GM23338 (cell line): ENCODE measurements at regions not wholly inside any gene's neighbourhood (a gene's known extent, or its start where the extent isn't known, plus 50 kb on each side); places are given as distances from the start of the nearest gene placed in this dataset.

Source experiments
- ATAC-seq: fragments of 200-7000 bp; cut with Tn5 transposase; 3 replicates; pipeline ENCODE4 v1.9.1; 2020
- DNase-seq: peaks from one replicate; pipeline ENCODE4 v3.0.0-alpha.2; 2015; ENCODE audit warnings: low spot score
- H2AFZ ChIP-seq: fragments of 200-600 bp; sonication (generic); 2 replicates; pipeline ENCODE4 v1.8.0; 2016; ENCODE audit warnings: antibody characterized with exemption, mild to moderate bottlenecking, moderate library complexity
- H3F3A ChIP-seq: fragments of 200-600 bp; sonication (generic); replicated peaks from 2 replicates; pipeline ENCODE4 v1.8.0; 2017; ENCODE audit warnings: antibody characterized with exemption, mixed run types, low read depth
- H3K27ac ChIP-seq: fragments of 200-600 bp; sonication (generic); 2 replicates; pipeline ENCODE4 v1.6.1; 2016; ENCODE audit warnings: low read depth
- H3K27me3 ChIP-seq: fragments of 200-600 bp; sonication (generic); 2 replicates; pipeline ENCODE4 v1.8.0; 2016; ENCODE audit warnings: mild to moderate bottlenecking, mixed run types, moderate library complexity; ENCODE audit not compliant: insufficient read depth
- H3K36me3 ChIP-seq: fragments of 200-600 bp; sonication (generic); 2 replicates; pipeline ENCODE4 v1.8.0; 2016; ENCODE audit warnings: mild to moderate bottlenecking; ENCODE audit not compliant: insufficient read depth
- H3K4me1 ChIP-seq: fragments of 200-600 bp; sonication (generic); 2 replicates; pipeline ENCODE4 v1.8.0; 2016; ENCODE audit warnings: mild to moderate bottlenecking, moderate library complexity; ENCODE audit not compliant: insufficient read depth
- H3K4me2 ChIP-seq: fragments of 200-600 bp; sonication (generic); 2 replicates; pipeline ENCODE4 v1.7.1; 2017; ENCODE audit warnings: mixed run types
- H3K4me3 ChIP-seq: fragments of 200-600 bp; sonication (generic); 2 replicates; pipeline ENCODE4 v1.6.1; 2016; ENCODE audit warnings: mixed run types
- H3K79me2 ChIP-seq: fragments of 200-600 bp; sonication (generic); replicated peaks from 2 replicates; pipeline ENCODE4 v1.8.0; 2017; ENCODE audit warnings: mild to moderate bottlenecking; ENCODE audit not compliant: insufficient read depth
- H3K9me2 ChIP-seq: fragments of 200-600 bp; sonication (generic); 2 replicates; pipeline ENCODE4 v1.8.0; 2017; ENCODE audit not compliant: insufficient read depth
- H4K20me1 ChIP-seq: fragments of 200-600 bp; sonication (generic); replicated peaks from 2 replicates; pipeline ENCODE4 v1.8.0; 2017; ENCODE audit warnings: mild to moderate bottlenecking; ENCODE audit not compliant: insufficient read depth
- H3K27ac Mint-ChIP-seq: 2 replicates; pipeline ENCODE4 v1.8.0; 2020; ENCODE audit warnings: inconsistent platforms, mild to moderate bottlenecking, moderate library complexity, mixed read lengths
- H3K27me3 Mint-ChIP-seq: 3 replicates; pipeline ENCODE4 v1.8.0; 2022; ENCODE audit warnings: low read depth, mild to moderate bottlenecking, moderate library complexity, mixed read lengths, inconsistent platforms; ENCODE audit not compliant: insufficient read depth, poor library complexity
- H3K36me3 Mint-ChIP-seq: 3 replicates; pipeline ENCODE4 v1.8.0; 2021; ENCODE audit warnings: low read depth, mild to moderate bottlenecking, inconsistent platforms, moderate library complexity, mixed read lengths
- H3K4me1 Mint-ChIP-seq: 3 replicates; pipeline ENCODE4 v1.8.0; 2020; ENCODE audit warnings: mild to moderate bottlenecking, inconsistent platforms, mixed read lengths
- H3K4me3 Mint-ChIP-seq: 3 replicates; pipeline ENCODE4 v1.8.0; 2021; ENCODE audit warnings: moderate library complexity, mild to moderate bottlenecking, inconsistent platforms, mixed read lengths
- H3K9me3 Mint-ChIP-seq: 3 replicates; pipeline ENCODE4 v1.8.0; 2020; ENCODE audit warnings: moderate library complexity, mild to moderate bottlenecking, inconsistent platforms, mixed read lengths
- CREB1 ChIP-seq: fragments of 250-450 bp; sonication (Bioruptor Pico); IDR thresholded peaks from 2 replicates; pipeline ENCODE4 v1.5.0; 2020; ENCODE audit warnings: low read depth, mild to moderate bottlenecking, moderate library complexity
- EZH2 ChIP-seq: fragments of 200-600 bp; sonication (generic); IDR thresholded peaks from one replicate; pipeline ENCODE4 v1.8.0; 2017; ENCODE audit warnings: antibody characterized with exemption, mild to moderate bottlenecking, low read depth; ENCODE audit not compliant: unreplicated experiment
- EZH2phosphoT487 ChIP-seq: fragments of 200-600 bp; sonication (generic); IDR thresholded peaks from one replicate; pipeline ENCODE4 v1.8.1; 2018; ENCODE audit warnings: antibody characterized with exemption; ENCODE audit not compliant: unreplicated experiment
- JUNB ChIP-seq: IDR thresholded peaks from one replicate; pipeline ENCODE4 v1.6.1; 2016; ENCODE audit warnings: antibody characterized with exemption; ENCODE audit not compliant: unreplicated experiment
- NANOG ChIP-seq: IDR thresholded peaks from 2 replicates; pipeline ENCODE4 v1.6.1; 2016; ENCODE audit warnings: antibody characterized with exemption, borderline replicate concordance
- POLR2AphosphoS5 ChIP-seq: IDR thresholded peaks from 2 replicates; pipeline ENCODE4 v1.6.1; 2016; ENCODE audit warnings: antibody characterized with exemption, low read depth
- STAT1 ChIP-seq: IDR thresholded peaks from one replicate; pipeline ENCODE4 v1.6.1; 2016; ENCODE audit warnings: antibody characterized with exemption; ENCODE audit not compliant: unreplicated experiment
- ZNF114 ChIP-seq: fragments of 250-450 bp; sonication (Bioruptor Pico); IDR thresholded peaks from 2 replicates; pipeline ENCODE4 v1.5.0; 2020; ENCODE audit warnings: mild to moderate bottlenecking, moderate library complexity
- ZNF331 ChIP-seq: fragments of 250-450 bp; sonication (Bioruptor Pico); IDR thresholded peaks from 2 replicates; pipeline ENCODE4 v1.5.0; 2020; ENCODE audit warnings: low read depth, mild to moderate bottlenecking, moderate library complexity
- TF ChIP-seq, protein P1 (sequence below), 2 experiments: fragments of 200-600 bp in 1 of 2; sonication (generic) in 1 of 2; conservative IDR thresholded peaks; 2 replicates each; pipeline versions ENCODE4 v1.5.1 to v1.6.1; 2016 to 2017; ENCODE audit warnings: antibody characterized with exemption in 2 of 2, low read depth in 2 of 2, mild to moderate bottlenecking in 2 of 2, moderate library complexity in 1 of 2
- TF ChIP-seq, protein P2 (sequence below): IDR thresholded peaks from one replicate; pipeline ENCODE4 v1.6.1; 2018; ENCODE audit warnings: antibody characterized with exemption; ENCODE audit not compliant: unreplicated experiment

- Histone ChIP-seq H3K9me2 (no peaks in the 10 kb centered on the region), H3K4me3 (no peak overlapping the region), H3K79me2 (no peaks in the 10 kb centered on the region), H2AFZ (no peak overlapping the region), H4K20me1 (no peaks in the 10 kb centered on the region), H3K27me3 (no peaks in the 10 kb centered on the region), H3K4me2 (no peak overlapping the region), H3K36me3 (no peaks in the 10 kb centered on the region), H3F3A (no peaks in the 10 kb centered on the region), H3K27ac (no peak overlapping the region), H3K4me1 (no peaks in the 10 kb centered on the region)
- H3K9me3 Mint-ChIP-seq, result peaks cover 3% of the 10 kb centered on the region; the same call in 1 of the 3 replicates
- H3K27me3 Mint-ChIP-seq, result peaks cover 5% of the 10 kb centered on the region
- no peaks in the 10 kb centered on the region for H3K4me1 Mint-ChIP-seq
- H3K27ac Mint-ChIP-seq, result no peak overlapping the region
- H3K4me3 Mint-ChIP-seq, result no peak overlapping the region
- TF ChIP-seq, protein P1, sequence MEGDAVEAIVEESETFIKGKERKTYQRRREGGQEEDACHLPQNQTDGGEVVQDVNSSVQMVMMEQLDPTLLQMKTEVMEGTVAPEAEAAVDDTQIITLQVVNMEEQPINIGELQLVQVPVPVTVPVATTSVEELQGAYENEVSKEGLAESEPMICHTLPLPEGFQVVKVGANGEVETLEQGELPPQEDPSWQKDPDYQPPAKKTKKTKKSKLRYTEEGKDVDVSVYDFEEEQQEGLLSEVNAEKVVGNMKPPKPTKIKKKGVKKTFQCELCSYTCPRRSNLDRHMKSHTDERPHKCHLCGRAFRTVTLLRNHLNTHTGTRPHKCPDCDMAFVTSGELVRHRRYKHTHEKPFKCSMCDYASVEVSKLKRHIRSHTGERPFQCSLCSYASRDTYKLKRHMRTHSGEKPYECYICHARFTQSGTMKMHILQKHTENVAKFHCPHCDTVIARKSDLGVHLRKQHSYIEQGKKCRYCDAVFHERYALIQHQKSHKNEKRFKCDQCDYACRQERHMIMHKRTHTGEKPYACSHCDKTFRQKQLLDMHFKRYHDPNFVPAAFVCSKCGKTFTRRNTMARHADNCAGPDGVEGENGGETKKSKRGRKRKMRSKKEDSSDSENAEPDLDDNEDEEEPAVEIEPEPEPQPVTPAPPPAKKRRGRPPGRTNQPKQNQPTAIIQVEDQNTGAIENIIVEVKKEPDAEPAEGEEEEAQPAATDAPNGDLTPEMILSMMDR (conservative IDR thresholded peaks at IDR 0.05; ENCODE audit: low read depth in 2 of 2), result no peak
- TF ChIP-seq ZNF331 (CRISPR knock-in tag) (no peak), ZNF114 (no peak), EZH2 (no peak), STAT1 (no peak), POLR2AphosphoS5 (no peak), CREB1 (no peak), JUNB (no peak), NANOG (no peak)
- DNase-seq (no peak), ATAC-seq (peak; percentile 71)
- no peaks in the 10 kb centered on the region for H3K36me3 Mint-ChIP-seq
Measured at GRCh38 chr4:3689576-3690550, 76.3 kb upstream of the ADRA2C start.

GRCh38 chr4:3689006-3689405 lies 77.2 kb upstream of the ADRA2C start:
- Histone ChIP-seq H3K9me2 (no peaks in the 10 kb centered on the region), H2AFZ (no peak overlapping the region), H3K4me2 (no peak overlapping the region), H3K27me3 (no peaks in the 10 kb centered on the region), H3K4me3 (no peak overlapping the region), H3K79me2 (no peaks in the 10 kb centered on the region), H3K4me1 (no peaks in the 10 kb centered on the region), H3F3A (no peaks in the 10 kb centered on the region), H4K20me1 (no peaks in the 10 kb centered on the region), H3K27ac (no peak overlapping the region), H3K36me3 (no peaks in the 10 kb centered on the region)
- H3K9me3 Mint-ChIP-seq, result peaks cover 3% of the 10 kb centered on the region; the same call in 1 of the 3 replicates
- no peak overlapping the region for H3K27ac Mint-ChIP-seq
- H3K4me1 Mint-ChIP-seq, result no peaks in the 10 kb centered on the region
- peaks cover 9% of the 10 kb centered on the region for H3K27me3 Mint-ChIP-seq
- ATAC-seq, result no peak; the same call in 2 of the 3 replicates
- H3K36me3 Mint-ChIP-seq, result no peaks in the 10 kb centered on the region
- no peak for DNase-seq
- H3K4me3 Mint-ChIP-seq, result no peak overlapping the region
- no peak for TF ChIP-seq EZH2phosphoT487
- TF ChIP-seq, protein P2, sequence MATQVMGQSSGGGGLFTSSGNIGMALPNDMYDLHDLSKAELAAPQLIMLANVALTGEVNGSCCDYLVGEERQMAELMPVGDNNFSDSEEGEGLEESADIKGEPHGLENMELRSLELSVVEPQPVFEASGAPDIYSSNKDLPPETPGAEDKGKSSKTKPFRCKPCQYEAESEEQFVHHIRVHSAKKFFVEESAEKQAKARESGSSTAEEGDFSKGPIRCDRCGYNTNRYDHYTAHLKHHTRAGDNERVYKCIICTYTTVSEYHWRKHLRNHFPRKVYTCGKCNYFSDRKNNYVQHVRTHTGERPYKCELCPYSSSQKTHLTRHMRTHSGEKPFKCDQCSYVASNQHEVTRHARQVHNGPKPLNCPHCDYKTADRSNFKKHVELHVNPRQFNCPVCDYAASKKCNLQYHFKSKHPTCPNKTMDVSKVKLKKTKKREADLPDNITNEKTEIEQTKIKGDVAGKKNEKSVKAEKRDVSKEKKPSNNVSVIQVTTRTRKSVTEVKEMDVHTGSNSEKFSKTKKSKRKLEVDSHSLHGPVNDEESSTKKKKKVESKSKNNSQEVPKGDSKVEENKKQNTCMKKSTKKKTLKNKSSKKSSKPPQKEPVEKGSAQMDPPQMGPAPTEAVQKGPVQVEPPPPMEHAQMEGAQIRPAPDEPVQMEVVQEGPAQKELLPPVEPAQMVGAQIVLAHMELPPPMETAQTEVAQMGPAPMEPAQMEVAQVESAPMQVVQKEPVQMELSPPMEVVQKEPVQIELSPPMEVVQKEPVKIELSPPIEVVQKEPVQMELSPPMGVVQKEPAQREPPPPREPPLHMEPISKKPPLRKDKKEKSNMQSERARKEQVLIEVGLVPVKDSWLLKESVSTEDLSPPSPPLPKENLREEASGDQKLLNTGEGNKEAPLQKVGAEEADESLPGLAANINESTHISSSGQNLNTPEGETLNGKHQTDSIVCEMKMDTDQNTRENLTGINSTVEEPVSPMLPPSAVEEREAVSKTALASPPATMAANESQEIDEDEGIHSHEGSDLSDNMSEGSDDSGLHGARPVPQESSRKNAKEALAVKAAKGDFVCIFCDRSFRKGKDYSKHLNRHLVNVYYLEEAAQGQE, result no peak
